WI38 (cell line): ENCODE measurements at regions not wholly inside any gene's neighbourhood (a gene's known extent, or its start where the extent isn't known, plus 50 kb on each side); places are given as distances from the start of the nearest gene placed in this dataset.

Experiments used
- H3K4me3 ChIP-seq: 2 replicates; pipeline ENCODE4 v1.5.1; 2011; ENCODE audit warnings: low read depth, mild to moderate bottlenecking, control low read depth, low read length
- CTCF ChIP-seq: IDR thresholded peaks from 2 replicates; pipeline ENCODE4 v1.5.1; 2012; ENCODE audit warnings: low read depth, mild to moderate bottlenecking, control low read depth, low read length

GRCh38 chr20:56816349-56816748 is 187.2 kb downstream of the TFAP2C start:
- H3K4me3 ChIP-seq, result no peak overlapping the region
- no peak for TF ChIP-seq CTCF

GRCh38 chr20:56817780-56818675 is 188.9 kb downstream of the TFAP2C start:
- no peak for TF ChIP-seq CTCF
- H3K4me3 ChIP-seq, result no peak overlapping the region

- TF ChIP-seq CTCF, result no peak
- H3K4me3 ChIP-seq, result no peak overlapping the region
These were observed 191.9 kb downstream of the TFAP2C start for GRCh38 chr20:56820984-56821383.

GRCh38 chr20:56826306-56826704 is 197.2 kb downstream of the TFAP2C start:
- no peak overlapping the region for H3K4me3 ChIP-seq
- no peak for TF ChIP-seq CTCF

GRCh38 chr20:56826705-56827665 is 197.9 kb downstream of the TFAP2C start:
- TF ChIP-seq CTCF, result no peak
- H3K4me3 ChIP-seq, result no peak overlapping the region

- H3K4me3 ChIP-seq, result no peak overlapping the region
- TF ChIP-seq CTCF, result no peak
These were observed 198.7 kb downstream of the TFAP2C start for GRCh38 chr20:56827763-56828162.
